K562 (cell line): ENCODE measurements at regions not wholly inside any gene's neighbourhood (a gene's known extent, or its start where the extent isn't known, plus 50 kb on each side); places are given as distances from the start of the nearest gene placed in this dataset.

Experiments
- HNRNPK ChIP-seq: fragments of 200-400 bp; formaldehyde crosslinking; IDR thresholded peaks from one replicate; pipeline ENCODE4 v1.6.1; 2018; ENCODE audit warnings: mild to moderate bottlenecking, low read depth, low read length; ENCODE audit not compliant: poor library complexity, severe bottlenecking
- KLF1 ChIP-seq: fragments of 450-650 bp; IDR thresholded peaks from 2 replicates; pipeline ENCODE4 v1.6.1; 2016; ENCODE audit warnings: missing genetic modification characterization, missing compliant biosample characterization
- NFIC ChIP-seq: fragments of 450-650 bp; IDR thresholded peaks from 2 replicates; pipeline ENCODE4 v1.6.1; 2017; ENCODE audit warnings: mild to moderate bottlenecking, inconsistent platforms
- RAD21 ChIP-seq, 2 experiments: fragments of 250-450 bp in 1 of 2; fragments of 450-650 bp in 1 of 2; sonication (Bioruptor Pico) in 1 of 2; formaldehyde crosslinking in 1 of 2; IDR thresholded peaks in 1 of 2; conservative IDR thresholded peaks in 1 of 2; 2 replicates each; pipeline versions ENCODE4 v1.4.0 to v1.8.0; 2020 to 2022; ENCODE audit warnings: mild to moderate bottlenecking in 2 of 2, moderate library complexity in 1 of 2
- RBM17 ChIP-seq: fragments of 200-400 bp; formaldehyde crosslinking; IDR thresholded peaks from 2 replicates; pipeline ENCODE4 v1.6.1; 2017; ENCODE audit warnings: low read depth, mild to moderate bottlenecking, low read length, borderline replicate concordance
- SMARCA5 ChIP-seq: fragments of 450-650 bp; IDR thresholded peaks from 2 replicates; pipeline ENCODE4 v1.6.1; 2016
- TGIF2 ChIP-seq: sonication (generic); formaldehyde crosslinking; IDR thresholded peaks from 2 replicates; pipeline ENCODE4 v1.8.1; 2022; ENCODE audit warnings: mild to moderate bottlenecking, missing genetic modification reagents, moderate library complexity
- ZNF3 ChIP-seq: fragments of 250-450 bp; sonication (Bioruptor Pico); IDR thresholded peaks from 2 replicates; pipeline ENCODE4 v1.5.0; 2021; ENCODE audit warnings: mild to moderate bottlenecking, moderate library complexity
- ZNF584 ChIP-seq: fragments of 200-800 bp; sonication (Bioruptor generic); IDR thresholded peaks from 2 replicates; pipeline ENCODE4 v1.6.1; 2016; ENCODE audit warnings: low read depth, mild to moderate bottlenecking, missing genetic modification characterization, missing compliant biosample characterization
- ZNF79 ChIP-seq: fragments of 250-450 bp; sonication (Bioruptor Pico); IDR thresholded peaks from 2 replicates; pipeline ENCODE4 v1.4.0; 2020; ENCODE audit warnings: low read depth, mild to moderate bottlenecking, moderate library complexity
- TF ChIP-seq, protein P1 (sequence below): fragments of 250-450 bp; sonication (Bioruptor Pico); IDR thresholded peaks from 2 replicates; pipeline ENCODE4 v1.4.0; 2020; ENCODE audit warnings: mild to moderate bottlenecking
- TF ChIP-seq, protein P2 (sequence below), 2 experiments: fragments of 450-650 bp; IDR thresholded peaks; 2 replicates each; pipeline ENCODE4 v1.6.1; 2016; ENCODE audit warnings: mild to moderate bottlenecking in 2 of 2, borderline replicate concordance in 1 of 2, low read depth in 1 of 2, moderate library complexity in 1 of 2
- TF ChIP-seq, protein P3 (sequence below): fragments of 250-450 bp; sonication (Bioruptor Pico); IDR thresholded peaks from 2 replicates; pipeline ENCODE4 v1.8.0; 2022; ENCODE audit warnings: moderate library complexity, mild to moderate bottlenecking, inconsistent platforms

DNA sequence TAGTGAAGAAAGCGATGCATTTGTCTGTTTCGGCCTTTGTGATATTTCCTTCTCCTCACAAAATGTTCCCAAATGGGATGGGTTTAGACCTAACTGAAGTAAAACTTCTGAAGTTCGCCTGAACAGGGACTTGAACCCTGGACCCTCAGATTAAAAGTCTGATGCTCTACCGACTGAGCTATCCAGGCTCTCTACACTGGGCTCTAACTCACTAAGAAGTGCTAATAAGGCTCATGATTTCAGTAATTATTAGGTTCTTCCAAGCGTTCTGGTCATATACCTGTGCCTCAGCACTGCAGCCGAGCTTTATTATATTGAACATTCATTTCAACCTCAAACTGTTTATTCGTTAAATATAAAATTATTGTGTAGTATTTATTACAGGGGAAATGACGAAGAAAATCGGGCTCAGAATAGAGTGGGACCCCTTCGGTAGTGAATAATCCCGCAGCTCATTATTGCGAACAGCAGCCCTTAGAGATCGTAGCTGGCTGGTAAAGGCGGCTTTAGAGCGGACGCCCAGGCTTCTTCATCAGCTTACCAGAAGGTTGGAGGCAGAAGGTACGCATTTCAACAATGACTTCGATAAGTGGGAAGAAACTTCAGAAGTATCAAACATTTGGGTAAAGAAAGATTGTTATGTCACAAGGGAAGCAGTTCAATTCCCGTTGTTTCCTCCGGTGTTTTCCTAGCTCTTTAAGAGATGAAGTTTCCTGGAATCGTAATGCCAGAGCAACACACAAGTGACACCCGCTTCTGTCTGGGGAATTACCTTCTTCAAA, 119.0 kb upstream of the ZNF184 start (continued):
- TF ChIP-seq, protein P1, sequence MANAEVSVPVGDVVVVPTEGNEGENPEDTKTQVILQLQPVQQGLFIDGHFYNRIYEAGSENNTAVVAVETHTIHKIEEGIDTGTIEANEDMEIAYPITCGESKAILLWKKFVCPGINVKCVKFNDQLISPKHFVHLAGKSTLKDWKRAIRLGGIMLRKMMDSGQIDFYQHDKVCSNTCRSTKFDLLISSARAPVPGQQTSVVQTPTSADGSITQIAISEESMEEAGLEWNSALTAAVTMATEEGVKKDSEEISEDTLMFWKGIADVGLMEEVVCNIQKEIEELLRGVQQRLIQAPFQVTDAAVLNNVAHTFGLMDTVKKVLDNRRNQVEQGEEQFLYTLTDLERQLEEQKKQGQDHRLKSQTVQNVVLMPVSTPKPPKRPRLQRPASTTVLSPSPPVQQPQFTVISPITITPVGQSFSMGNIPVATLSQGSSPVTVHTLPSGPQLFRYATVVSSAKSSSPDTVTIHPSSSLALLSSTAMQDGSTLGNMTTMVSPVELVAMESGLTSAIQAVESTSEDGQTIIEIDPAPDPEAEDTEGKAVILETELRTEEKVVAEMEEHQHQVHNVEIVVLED (CRISPR knock-in tag): no peak
- peak in 1 of 2 experiments; percentile 28; a peak in 2 of 4 replicates for TF ChIP-seq RAD21 (CRISPR knock-in tag; conservative IDR thresholded peaks at IDR 0.05 in 1 of 2, IDR thresholded peaks at IDR 0.05 in 1 of 2)
- no peak for TF ChIP-seq ZNF3
- peak; percentile 81 for TF ChIP-seq NFIC
- no peak for TF ChIP-seq SMARCA5
- no peak for TF ChIP-seq RBM17
- TF ChIP-seq HNRNPK: no peak
- TF ChIP-seq, protein P2, sequence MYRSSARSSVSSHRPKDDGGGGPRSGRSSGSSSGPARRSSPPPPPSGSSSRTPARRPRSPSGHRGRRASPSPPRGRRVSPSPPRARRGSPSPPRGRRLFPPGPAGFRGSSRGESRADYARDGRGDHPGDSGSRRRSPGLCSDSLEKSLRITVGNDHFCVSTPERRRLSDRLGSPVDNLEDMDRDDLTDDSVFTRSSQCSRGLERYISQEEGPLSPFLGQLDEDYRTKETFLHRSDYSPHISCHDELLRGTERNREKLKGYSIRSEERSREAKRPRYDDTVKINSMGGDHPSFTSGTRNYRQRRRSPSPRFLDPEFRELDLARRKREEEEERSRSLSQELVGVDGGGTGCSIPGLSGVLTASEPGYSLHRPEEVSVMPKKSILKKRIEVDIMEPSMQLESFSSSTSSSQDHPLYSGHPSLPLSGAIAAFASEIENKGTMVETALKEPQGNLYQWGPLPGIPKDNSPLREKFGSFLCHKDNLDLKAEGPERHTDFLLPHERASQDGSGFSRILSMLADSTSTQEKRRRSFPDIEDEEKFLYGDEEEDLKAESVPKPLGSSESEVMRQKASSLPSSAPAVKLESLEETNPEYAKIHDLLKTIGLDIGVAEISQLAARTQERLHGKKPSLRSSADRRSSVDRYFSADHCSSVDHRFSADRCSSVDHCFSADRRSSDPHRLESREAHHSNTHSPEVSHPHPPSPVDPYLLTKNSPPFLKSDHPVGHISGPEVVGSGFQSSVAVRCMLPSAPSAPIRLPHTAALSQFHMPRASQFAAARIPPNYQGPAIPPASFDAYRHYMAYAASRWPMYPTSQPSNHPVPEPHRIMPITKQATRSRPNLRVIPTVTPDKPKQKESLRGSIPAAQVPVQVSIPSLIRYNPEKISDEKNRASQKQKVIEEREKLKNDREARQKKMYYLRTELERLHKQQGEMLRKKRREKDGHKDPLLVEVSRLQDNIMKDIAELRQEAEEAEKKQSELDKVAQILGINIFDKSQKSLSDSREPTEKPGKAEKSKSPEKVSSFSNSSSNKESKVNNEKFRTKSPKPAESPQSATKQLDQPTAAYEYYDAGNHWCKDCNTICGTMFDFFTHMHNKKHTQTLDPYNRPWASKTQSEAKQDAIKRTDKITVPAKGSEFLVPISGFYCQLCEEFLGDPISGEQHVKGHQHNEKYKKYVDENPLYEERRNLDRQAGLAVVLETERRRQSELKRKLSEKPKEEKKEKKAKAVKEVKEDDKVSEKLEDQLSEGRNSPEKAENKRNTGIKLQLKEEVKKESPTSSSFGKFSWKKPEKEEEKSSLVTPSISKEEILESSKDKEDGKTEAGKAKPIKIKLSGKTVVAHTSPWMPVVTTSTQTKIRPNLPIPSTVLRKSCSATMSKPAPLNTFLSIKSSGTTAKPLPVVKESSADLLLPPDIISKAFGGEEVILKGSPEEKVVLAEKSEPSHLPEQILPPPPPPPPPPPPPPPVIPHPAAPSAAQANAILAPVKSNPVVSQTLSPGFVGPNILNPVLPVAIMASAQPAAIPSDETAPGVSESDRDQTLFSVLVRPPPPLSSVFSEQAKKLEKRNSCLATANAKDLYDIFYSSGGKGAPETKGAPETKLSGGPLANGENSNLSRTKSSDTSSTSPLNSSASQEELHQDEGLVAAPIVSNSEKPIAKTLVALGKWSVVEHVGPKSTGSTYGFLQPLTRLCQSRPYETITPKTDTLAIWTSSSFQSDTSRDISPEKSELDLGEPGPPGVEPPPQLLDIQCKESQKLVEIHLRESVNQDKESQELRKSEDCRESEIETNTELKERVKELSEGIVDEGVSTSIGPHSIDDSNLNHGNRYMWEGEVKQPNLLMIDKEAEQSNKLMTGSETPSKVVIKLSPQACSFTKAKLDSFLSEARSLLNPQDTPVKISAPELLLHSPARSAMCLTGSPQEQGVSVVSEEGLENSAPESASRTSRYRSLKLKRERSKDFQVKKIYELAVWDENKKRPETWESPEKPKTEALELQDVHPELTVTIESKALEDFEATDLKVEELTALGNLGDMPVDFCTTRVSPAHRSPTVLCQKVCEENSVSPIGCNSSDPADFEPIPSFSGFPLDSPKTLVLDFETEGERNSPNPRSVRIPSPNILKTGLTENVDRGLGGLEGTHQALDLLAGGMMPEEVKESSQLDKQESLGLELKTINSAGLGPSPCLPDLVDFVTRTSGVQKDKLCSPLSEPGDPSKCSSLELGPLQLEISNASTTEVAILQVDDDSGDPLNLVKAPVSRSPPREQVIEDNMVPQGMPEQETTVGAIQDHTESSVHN (IDR thresholded peaks at IDR 0.05; ENCODE audit: borderline replicate concordance in 1 of 2, low read depth in 1 of 2): no peak
- no peak for TF ChIP-seq KLF1 (tag)
- peak; percentile 76; the same call in 1 of the 2 replicates for TF ChIP-seq TGIF2 (CRISPR knock-in tag)
- TF ChIP-seq, protein P3, sequence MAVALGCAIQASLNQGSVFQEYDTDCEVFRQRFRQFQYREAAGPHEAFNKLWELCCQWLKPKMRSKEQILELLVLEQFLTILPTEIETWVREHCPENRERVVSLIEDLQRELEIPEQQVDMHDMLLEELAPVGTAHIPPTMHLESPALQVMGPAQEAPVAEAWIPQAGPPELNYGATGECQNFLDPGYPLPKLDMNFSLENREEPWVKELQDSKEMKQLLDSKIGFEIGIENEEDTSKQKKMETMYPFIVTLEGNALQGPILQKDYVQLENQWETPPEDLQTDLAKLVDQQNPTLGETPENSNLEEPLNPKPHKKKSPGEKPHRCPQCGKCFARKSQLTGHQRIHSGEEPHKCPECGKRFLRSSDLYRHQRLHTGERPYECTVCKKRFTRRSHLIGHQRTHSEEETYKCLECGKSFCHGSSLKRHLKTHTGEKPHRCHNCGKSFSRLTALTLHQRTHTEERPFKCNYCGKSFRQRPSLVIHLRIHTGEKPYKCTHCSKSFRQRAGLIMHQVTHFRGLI: peak; percentile 57; the same call in 1 of the 2 replicates
- TF ChIP-seq ZNF584 (CRISPR knock-in tag): no peak
- TF ChIP-seq ZNF79 (CRISPR knock-in tag): no peak
